GM21786 (cell line): ENCODE measurements at regions not wholly inside any gene's neighbourhood (a gene's known extent, or its start where the extent isn't known, plus 50 kb on each side); places are given as distances from the start of the nearest gene placed in this dataset.
"Not testable (repeated sequence)": the region's sequence is repeated elsewhere in the genome, so short reads cannot be mapped to it uniquely, and the experiment has no call there.

Experiments
- ATAC-seq: cut with Tn5 transposase; IDR thresholded peaks from one replicate; pipeline ENCODE4 v1.9.1; 2021; ENCODE audit not compliant: unreplicated experiment

GRCh38 chr10:130963786-130964522 lies 347.6 kb downstream of the TCERG1L start:
- no peak for ATAC-seq

- no peak for ATAC-seq
Observed at GRCh38 chr10:130964771-130965170, 346.8 kb downstream of the TCERG1L start.

GRCh38 chr10:130967161-130967560 lies 344.4 kb downstream of the TCERG1L start:
- ATAC-seq: no peak

GRCh38 chr10:130967784-130968183 lies 343.7 kb downstream of the TCERG1L start:
- no peak for ATAC-seq

GRCh38 chr10:130968511-130968910 lies 343.0 kb downstream of the TCERG1L start:
- ATAC-seq: no peak

GRCh38 chr10:130968964-130969363 lies 342.6 kb downstream of the TCERG1L start:
- no peak for ATAC-seq

- ATAC-seq: no peak
Observed at GRCh38 chr10:130969700-130970099, 341.8 kb downstream of the TCERG1L start.

- no peak for ATAC-seq
Observed at GRCh38 chr10:130970341-130971122, 341.0 kb downstream of the TCERG1L start.

GRCh38 chr10:130971123-130971435 lies 340.4 kb downstream of the TCERG1L start:
- ATAC-seq: no peak

- ATAC-seq: no peak
Observed at GRCh38 chr10:130973127-130973839, 338.2 kb downstream of the TCERG1L start.

GRCh38 chr10:130974166-130974565 lies 337.4 kb downstream of the TCERG1L start:
- ATAC-seq: no peak

GRCh38 chr10:130975351-130975750 lies 336.2 kb downstream of the TCERG1L start:
- ATAC-seq: not testable (repeated sequence)

GRCh38 chr10:130982802-130983201 lies 328.7 kb downstream of the TCERG1L start:
- no peak for ATAC-seq

GRCh38 chr10:130983749-130984148 lies 327.8 kb downstream of the TCERG1L start:
- no peak for ATAC-seq

- no peak for ATAC-seq
Observed at GRCh38 chr10:130984686-130985085, 326.8 kb downstream of the TCERG1L start.

- no peak for ATAC-seq
Observed at GRCh38 chr10:130985158-130985753, 326.3 kb downstream of the TCERG1L start.

GRCh38 chr10:130986846-130987245 lies 324.7 kb downstream of the TCERG1L start:
- ATAC-seq: no peak

- no peak for ATAC-seq
Observed at GRCh38 chr10:130987401-130987800, 324.1 kb downstream of the TCERG1L start.

- no peak for ATAC-seq
Observed at GRCh38 chr10:130989670-130990232, 321.8 kb downstream of the TCERG1L start.

GRCh38 chr10:130990486-130990885 lies 321.0 kb downstream of the TCERG1L start:
- no peak for ATAC-seq
